Body of pancreas (tissue), 4 donors: ENCODE measurements at regions not wholly inside any gene's neighbourhood (a gene's known extent, or its start where the extent isn't known, plus 50 kb on each side); places are given as distances from the start of the nearest gene placed in this dataset.

ENCODE experiments used
- ATAC-seq: fragments of 150-250 bp; one replicate; pipeline ENCODE4 v1.9.1; 2016
- DNase-seq, 4 donors: peaks; one replicate each; pipeline ENCODE4 v3.0.0-alpha.2; 2019
- H3K27ac ChIP-seq, 4 donors: fragments of 200-600 bp; sonication (generic); 1 replicate in 3 of 4; 2 replicates in 1 of 4; pipeline versions ENCODE4 v1.5.1 to v1.6.1; 2016 to 2019; ENCODE audit warnings: mild to moderate bottlenecking in 1 of 4, mixed read lengths in 1 of 4, moderate library complexity in 1 of 4
- H3K27me3 ChIP-seq, 2 donors: fragments of 200-600 bp; sonication (generic); one replicate each; pipeline ENCODE4 v1.6.0; 2016; ENCODE audit warnings: mild to moderate bottlenecking in 1 of 2
- H3K36me3 ChIP-seq, 2 donors: fragments of 200-600 bp; sonication (generic); replicated peaks in 1 of 2; 2 replicates each; pipeline ENCODE4 v1.5.1; 2016; ENCODE audit warnings: low read depth in 2 of 2; ENCODE audit not compliant: insufficient read depth in 1 of 2
- H3K4me1 ChIP-seq: fragments of 200-600 bp; sonication (generic); one replicate; pipeline ENCODE4 v1.6.0; 2016
- H3K4me3 ChIP-seq, 2 donors: fragments of 200-600 bp; sonication (generic); 1 replicate in 1 of 2; 2 replicates in 1 of 2; pipeline ENCODE4 v1.5.1; 2016 to 2019
- H3K9me3 ChIP-seq, 3 donors: fragments of 200-600 bp; sonication (generic); 1 replicate in 2 of 3; 2 replicates in 1 of 3; pipeline ENCODE4 v1.5.1; 2016
- POLR2A ChIP-seq, 3 donors: fragments of 450-650 bp; IDR thresholded peaks; one replicate each; pipeline ENCODE4 v1.6.1; 2016; ENCODE audit warnings: antibody characterized with exemption in 3 of 3, mild to moderate bottlenecking in 2 of 3
- WGBS, 2 donors: methylation state at CpG; one replicate each; pipeline ENCODE4 v1.1.5; 2017; 5-methylcytosine and 5-hydroxymethylcytosine counted together
- intact Hi-C: fragments of 100-400 bp; cut with DNase I; formaldehyde crosslinking; loops from one replicate; pipeline ENCODE4 v1.15.1; 2023
- TF ChIP-seq, protein P1 (sequence below), 7 experiments: fragments of 450-650 bp in 4 of 7; fragments of 200-600 bp in 3 of 7; sonication (generic) in 3 of 7; IDR thresholded peaks; one replicate each; pipeline ENCODE4 v1.5.1; 2016 to 2019; ENCODE audit warnings: antibody characterized with exemption in 7 of 7

DNA sequence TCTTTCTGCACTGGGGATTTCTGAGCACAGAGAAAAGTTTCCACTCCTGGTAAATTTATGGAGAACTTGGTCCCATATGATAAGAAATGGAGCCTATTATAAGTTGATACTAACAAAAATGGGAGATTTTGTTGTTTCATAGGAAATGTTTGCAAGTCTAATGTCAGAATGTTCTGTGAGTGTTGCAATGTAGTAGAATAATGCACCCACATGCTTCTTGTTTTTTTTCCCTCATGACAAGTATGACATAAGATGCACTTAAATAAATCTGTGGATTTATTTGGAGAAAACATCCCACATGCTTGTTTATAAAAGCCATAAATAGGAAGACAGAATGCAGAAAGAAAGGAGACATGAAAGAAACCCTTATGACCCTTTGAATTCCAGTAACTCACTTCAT is 50.8 kb upstream of the KCNJ6 start:
- intact Hi-C loops = no loop called here
- Histone ChIP-seq H3K36me3 (no peaks in the 10 kb centered on the region), H3K4me3 (no peak overlapping the region), H3K4me1 (no peaks in the 10 kb centered on the region), H3K9me3 (no peaks in the 10 kb centered on the region), H3K27ac (no peak overlapping the region), H3K27me3 (no peaks in the 10 kb centered on the region)
- DNase-seq (no peak), ATAC-seq (no peak)
- TF ChIP-seq, protein P1, sequence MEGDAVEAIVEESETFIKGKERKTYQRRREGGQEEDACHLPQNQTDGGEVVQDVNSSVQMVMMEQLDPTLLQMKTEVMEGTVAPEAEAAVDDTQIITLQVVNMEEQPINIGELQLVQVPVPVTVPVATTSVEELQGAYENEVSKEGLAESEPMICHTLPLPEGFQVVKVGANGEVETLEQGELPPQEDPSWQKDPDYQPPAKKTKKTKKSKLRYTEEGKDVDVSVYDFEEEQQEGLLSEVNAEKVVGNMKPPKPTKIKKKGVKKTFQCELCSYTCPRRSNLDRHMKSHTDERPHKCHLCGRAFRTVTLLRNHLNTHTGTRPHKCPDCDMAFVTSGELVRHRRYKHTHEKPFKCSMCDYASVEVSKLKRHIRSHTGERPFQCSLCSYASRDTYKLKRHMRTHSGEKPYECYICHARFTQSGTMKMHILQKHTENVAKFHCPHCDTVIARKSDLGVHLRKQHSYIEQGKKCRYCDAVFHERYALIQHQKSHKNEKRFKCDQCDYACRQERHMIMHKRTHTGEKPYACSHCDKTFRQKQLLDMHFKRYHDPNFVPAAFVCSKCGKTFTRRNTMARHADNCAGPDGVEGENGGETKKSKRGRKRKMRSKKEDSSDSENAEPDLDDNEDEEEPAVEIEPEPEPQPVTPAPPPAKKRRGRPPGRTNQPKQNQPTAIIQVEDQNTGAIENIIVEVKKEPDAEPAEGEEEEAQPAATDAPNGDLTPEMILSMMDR (IDR thresholded peaks at IDR 0.05) = no peak
- TF ChIP-seq POLR2A (IDR thresholded peaks at IDR 0.05) = no peak

DNA sequence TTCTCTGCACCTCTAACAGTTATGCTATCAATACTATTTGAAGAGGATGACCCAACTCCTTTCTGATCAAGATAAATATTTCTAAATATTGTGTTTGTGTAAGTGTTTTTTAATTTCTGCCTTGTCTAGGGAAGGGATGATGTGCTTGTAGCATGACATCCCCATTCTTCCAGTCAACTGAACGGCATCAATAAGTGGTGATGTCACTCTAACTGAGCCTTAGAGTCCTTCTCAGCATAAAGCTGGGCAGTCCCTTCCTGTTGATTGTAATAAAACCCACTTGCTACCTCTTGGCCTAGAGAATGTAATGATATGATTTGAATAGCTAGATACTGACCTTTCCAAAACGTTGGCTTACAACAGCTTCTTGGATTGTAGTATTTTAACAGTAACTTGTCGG is 52.5 kb upstream of the KCNJ6 start:
- peaks cover 0 to 4% of the 10 kb centered on the region in 2 donors for H3K27me3 ChIP-seq
- no peak for TF ChIP-seq POLR2A (IDR thresholded peaks at IDR 0.05)
- TF ChIP-seq, protein P1 (IDR thresholded peaks at IDR 0.05) = no peak
- ATAC-seq (no peak), DNase-seq (no peak)
- no peak overlapping the region for H3K4me3 ChIP-seq
- H3K27ac ChIP-seq = no peak overlapping the region
- no peaks in the 10 kb centered on the region for H3K9me3 ChIP-seq
- H3K4me1 ChIP-seq = no peaks in the 10 kb centered on the region
- intact Hi-C loops = no loop called here
- 68 to 72% methylated on average over 3 of the region's 3 CpGs for WGBS, 2 donors
- H3K36me3 ChIP-seq = no peaks in the 10 kb centered on the region

DNA sequence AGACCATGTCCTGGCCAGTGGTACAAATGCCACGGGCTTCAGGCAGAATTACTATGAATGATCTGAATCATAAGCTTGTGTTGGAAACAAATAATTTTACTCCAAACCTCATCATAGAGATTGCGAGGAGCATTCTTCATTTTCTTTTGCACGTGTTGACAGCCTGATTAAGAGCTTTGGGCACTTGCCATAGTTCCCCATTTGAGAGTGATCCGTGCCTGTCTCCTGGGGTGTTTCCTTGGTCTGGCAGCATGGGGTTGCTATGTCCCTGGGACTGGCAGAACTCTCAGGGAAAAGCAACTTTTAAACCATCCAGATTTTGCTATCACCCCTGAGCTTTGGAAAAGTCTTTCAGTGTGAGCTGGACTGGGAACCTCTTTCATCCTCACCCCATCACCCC is 54.3 kb upstream of the KCNJ6 start:
- Histone ChIP-seq H3K9me3 (no peaks in the 10 kb centered on the region), H3K27ac (no peak overlapping the region), H3K36me3 (no peaks in the 10 kb centered on the region), H3K4me3 (no peak overlapping the region), H3K4me1 (no peaks in the 10 kb centered on the region), H3K27me3 (peaks cover 0 to 4% of the 10 kb centered on the region in 2 donors)
- no peak for TF ChIP-seq POLR2A (IDR thresholded peaks at IDR 0.05)
- TF ChIP-seq, protein P1 (IDR thresholded peaks at IDR 0.05) = no peak
- DNase-seq = no peak
- intact Hi-C loops = no loop called here
- ATAC-seq = no peak
- WGBS, 2 donors = 39 to 46% methylated on average over 4 of the region's 4 CpGs

DNA sequence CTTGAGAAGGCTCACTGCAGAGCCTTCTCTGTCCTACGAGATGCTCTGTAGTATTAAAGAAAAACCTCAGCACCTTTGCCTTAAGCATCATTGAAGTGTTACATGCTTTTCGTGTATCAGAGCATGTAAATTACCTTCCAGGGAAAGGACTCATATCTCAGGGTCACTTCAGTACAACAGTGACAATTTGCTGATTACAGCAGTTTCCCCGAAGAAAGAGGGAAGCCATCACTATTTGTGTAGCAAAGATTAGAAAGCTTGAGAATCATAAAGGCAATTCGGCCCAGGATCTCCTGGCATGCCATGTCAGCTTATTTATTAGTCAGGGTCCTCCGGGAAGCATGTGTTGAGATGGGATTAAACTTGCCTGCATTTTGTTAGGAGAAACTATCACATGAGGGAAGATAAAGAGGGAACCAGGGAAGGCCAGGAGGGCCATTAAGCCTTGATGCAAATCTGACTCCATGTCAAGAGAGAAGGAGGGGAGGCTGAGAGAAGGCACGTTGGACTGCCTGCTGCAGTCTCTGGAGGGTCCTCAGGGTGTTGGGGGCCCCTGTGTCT is 55.2 kb upstream of the KCNJ6 start:
- ATAC-seq (no peak), DNase-seq (no peak)
- Histone ChIP-seq H3K4me3 (no peak overlapping the region), H3K36me3 (no peaks in the 10 kb centered on the region), H3K27ac (no peak overlapping the region), H3K27me3 (peaks cover 0 to 4% of the 10 kb centered on the region in 2 donors), H3K4me1 (no peaks in the 10 kb centered on the region), H3K9me3 (no peaks in the 10 kb centered on the region)
- intact Hi-C loops = no loop called here
- no peak for TF ChIP-seq POLR2A (IDR thresholded peaks at IDR 0.05)
- TF ChIP-seq, protein P1 (IDR thresholded peaks at IDR 0.05) = no peak
- 28 to 30% methylated on average over 6 of the region's 6 CpGs for WGBS, 2 donors

DNA sequence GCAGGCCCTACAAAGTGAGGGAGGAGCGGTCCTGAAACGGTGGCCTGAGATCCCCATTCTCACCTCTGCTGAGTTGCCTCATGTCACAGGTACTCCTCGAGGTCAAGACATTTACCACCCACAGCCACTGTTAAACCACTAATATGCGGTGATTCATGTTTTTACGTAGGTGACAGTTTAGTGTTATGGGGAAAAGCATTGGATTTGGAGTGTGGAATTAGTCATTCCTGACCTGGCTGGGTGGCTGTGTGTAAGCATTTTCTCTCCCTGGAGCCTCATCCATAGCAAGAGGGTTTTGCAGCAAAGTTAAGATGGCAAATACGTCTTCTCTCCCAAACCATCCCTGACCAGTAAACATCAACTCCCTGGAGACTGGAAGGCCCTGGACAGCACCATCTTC is 57.8 kb upstream of the KCNJ6 start:
- no peak overlapping the region for H3K27ac ChIP-seq
- H3K27me3 ChIP-seq = peaks cover 0 to 4% of the 10 kb centered on the region in 2 donors
- DNase-seq (no peak), ATAC-seq (no peak)
- no peaks in the 10 kb centered on the region for H3K4me1 ChIP-seq
- no peaks in the 10 kb centered on the region for H3K9me3 ChIP-seq
- WGBS, 2 donors = 76 to 86% methylated on average over 6 of the region's 6 CpGs
- intact Hi-C loops = no loop called here
- TF ChIP-seq, protein P1 (IDR thresholded peaks at IDR 0.05) = no peak
- TF ChIP-seq POLR2A (IDR thresholded peaks at IDR 0.05) = no peak
- no peak overlapping the region for H3K4me3 ChIP-seq
- no peaks in the 10 kb centered on the region for H3K36me3 ChIP-seq
